NCI-H82 (cell line): ENCODE measurements at regions not wholly inside any gene's neighbourhood (a gene's known extent, or its start where the extent isn't known, plus 50 kb on each side); places are given as distances from the start of the nearest gene placed in this dataset.
"Not testable (repeated sequence)": the region's sequence is repeated elsewhere in the genome, so short reads cannot be mapped to it uniquely, and the experiment has no call there.

Source experiments
- DNase-seq: peaks from one replicate; lab custom pipeline; 2025; lab: John Stamatoyannopoulos, UW

GRCh38 chr17:445839-446238 is 93.2 kb upstream of the RPH3AL start, which contains the start of gene RFLNB:
RFLNB (minus strand) TSS chr17:445939.
- DNase-seq, result not testable (repeated sequence)

DNA sequence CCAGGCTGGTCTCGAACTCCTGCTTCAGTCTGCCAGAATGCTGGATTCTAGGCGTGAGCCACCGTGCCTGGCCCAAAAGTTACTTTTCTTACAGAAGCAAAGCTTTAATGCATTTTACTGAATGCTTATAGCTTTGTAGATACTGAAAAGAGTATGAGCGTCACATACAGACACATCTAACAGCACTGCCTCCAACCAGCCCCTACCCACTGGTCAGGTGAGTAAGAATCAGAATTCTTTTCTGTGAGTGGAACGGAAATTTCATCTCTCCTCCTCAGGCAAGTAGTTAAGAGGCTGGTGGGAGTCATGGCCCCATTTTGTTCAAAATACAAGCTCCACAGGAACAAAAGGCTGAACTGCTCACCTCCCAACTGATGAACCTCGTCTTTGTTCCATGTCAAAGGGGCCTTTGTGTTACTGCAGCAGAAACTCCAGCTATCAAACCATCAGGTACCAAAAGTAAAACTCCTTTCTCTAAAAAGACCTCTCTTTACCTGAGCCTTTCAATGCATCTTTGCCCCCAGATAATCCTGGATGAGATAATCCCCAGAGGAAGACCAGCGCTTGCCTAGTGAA is 92.4 kb upstream of the RPH3AL start:
- DNase-seq, result peak; percentile 46

DNA sequence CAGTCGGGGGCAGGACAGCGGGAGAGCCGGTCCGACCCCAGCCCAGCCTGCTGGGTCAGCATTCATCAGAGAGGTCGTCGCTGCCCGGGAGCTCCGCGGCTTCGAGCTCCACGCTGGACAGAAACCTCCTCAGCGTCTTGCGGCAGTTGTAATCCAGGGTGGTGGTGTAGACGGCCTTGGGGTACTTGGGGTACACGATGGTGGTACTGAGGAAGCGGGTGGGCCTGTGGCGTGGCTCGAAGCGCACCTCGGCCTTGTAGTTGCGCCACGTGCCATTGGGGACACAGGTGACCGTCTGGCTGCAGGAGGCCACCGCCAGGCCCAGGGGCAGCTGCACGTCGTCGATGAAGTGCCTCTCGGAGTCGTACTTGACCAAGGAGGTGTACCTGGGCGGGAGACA is 90.5 kb upstream of the RPH3AL start:
- no peak for DNase-seq

GRCh38 chr17:441155-441950 is 88.7 kb upstream of the RPH3AL start:
- DNase-seq, result no peak

DNA sequence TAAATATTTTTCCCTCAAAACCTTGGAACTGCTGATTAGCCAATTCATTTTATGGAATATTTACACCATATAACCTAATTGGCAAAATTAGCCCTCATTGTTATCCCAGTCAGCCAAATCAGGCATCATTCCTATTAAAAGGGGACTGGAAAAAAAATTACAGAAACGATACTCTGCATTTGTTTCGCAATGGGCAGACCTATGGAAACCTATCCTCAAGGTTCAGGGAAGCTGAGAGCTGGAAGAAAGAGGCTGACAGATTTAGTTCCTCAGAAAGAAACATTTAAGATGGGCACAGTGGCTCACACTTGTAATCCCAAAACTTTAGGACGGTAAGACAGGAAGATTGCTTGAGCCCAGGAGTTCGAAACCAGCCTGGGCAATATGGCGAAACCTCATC is 85.6 kb upstream of the RPH3AL start:
- no peak for DNase-seq

- no peak for DNase-seq
Observed at GRCh38 chr17:437545-437944, 84.9 kb upstream of the RPH3AL start.

DNA sequence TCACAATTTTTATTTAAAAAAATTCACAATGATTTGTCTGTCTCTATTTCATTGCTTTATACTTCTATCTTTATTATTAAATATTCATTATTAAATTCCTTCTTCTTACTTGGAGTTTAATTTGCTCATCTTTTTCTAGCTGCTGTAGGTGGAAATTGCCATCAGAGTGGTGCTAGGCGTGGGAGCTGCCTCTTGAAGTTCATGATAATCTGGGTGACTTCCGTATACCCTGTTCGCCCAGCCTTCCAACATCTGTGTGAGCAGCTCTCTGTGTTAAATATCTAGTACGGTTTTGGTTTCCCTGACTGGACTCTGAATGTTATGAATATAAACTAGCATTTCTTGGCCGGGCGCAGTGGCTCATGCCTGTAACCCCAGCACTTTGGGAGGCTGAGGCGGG is 84.0 kb upstream of the RPH3AL start:
- no peak for DNase-seq

DNA sequence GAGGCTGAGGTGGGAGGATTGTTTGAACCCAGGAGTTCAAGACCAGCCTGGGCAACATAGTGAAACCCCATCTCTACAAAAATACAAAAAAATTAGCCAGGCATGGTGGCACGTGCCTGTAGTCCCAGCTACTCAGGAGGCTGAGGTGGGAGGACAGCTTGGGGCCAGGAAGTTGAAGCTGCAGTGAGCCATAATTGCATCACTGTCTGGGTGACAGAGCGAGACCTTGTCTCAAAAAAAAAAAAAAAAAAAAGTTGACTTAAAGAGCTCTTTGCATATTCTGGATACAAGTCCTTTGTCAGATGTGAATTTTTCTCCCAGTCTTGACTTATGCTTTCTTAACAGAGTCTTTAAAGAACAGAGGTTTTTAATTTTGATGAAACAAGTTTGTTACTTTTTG is 79.9 kb upstream of the RPH3AL start:
- DNase-seq, result not testable (repeated sequence)

DNA sequence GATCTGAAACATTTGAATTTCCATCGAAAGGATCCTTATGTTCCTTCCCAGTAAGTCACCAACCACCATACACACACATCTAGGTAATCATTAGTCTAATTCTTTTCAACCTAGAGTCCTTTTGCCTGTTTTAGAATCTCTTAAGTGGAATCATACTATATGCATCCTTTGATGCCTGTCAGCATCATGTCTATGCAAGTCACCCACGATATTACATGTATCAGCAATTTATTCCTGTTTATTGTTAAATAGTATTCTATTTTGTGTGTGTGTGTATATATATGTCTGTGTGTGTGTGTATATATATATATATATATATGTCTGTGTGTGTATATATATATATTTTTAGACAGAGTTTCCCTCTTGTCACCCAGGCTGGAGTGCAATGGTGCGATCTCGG is 78.9 kb upstream of the RPH3AL start:
- no peak for DNase-seq

GRCh38 chr17:429589-429988 is 77.0 kb upstream of the RPH3AL start:
- no peak for DNase-seq

GRCh38 chr17:428414-428813 is 75.8 kb upstream of the RPH3AL start:
- no peak for DNase-seq

DNA sequence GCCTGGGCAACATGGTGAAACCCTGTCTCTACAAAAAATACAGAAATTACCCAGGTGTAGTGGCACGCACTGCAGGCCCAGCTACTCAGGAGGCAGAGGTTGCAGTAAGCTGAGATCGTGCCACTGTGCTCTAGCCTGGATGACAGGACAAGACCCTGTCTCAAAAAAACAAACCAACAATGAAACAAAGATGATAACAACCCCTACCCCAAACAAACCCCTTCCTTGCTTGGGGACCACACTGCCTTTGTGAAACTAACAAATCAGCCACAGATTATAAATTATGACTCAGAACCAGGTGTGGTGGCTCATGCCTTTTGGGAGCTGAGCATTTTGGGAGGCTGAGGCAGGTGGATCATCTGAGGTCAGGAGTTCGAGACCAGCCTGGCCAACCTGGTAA is 75.3 kb upstream of the RPH3AL start:
- DNase-seq, result no peak

DNA sequence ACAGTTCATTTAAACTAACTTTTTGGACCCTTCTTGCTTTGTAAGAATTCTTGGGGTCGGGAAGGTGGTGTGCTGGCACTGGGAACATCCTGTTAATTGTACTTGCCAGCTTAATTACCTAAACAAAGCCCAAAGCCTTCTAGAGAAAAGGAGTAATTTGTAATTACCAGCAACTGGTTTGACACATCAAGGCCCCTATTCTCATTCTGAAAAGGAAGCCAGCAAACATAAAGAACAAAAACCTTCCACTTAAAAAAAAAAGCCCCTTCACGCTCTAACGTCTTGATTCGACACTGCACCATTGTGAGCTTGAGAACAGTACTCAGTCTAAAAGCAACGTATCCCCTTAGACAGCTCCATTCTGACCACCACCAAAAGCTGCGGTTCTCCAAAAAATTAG is 74.7 kb upstream of the RPH3AL start:
- DNase-seq, result no peak

GRCh38 chr17:422196-422930 is 69.8 kb upstream of the RPH3AL start:
- no peak for DNase-seq

GRCh38 chr17:420479-421175 is 68.0 kb upstream of the RPH3AL start:
- no peak for DNase-seq

- DNase-seq, result no peak
Observed at GRCh38 chr17:419073-419735, 66.6 kb upstream of the RPH3AL start.

DNA sequence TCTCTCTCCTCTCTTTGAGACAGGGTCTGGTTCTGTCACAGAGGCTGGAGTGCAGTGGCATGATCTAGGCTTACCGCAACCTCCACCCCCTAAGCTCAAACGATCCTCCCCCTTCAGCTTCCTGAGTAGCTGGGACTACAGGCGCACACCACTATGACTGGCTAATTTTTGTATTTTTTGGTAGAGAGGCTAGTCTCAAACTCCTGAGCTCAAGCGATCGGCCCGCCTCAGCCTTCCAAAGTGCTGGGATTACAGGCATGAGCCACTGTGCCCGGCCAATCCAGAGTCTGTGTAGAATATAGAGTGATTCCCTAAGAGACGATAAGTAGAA is 65.8 kb upstream of the RPH3AL start:
- no peak for DNase-seq

DNA sequence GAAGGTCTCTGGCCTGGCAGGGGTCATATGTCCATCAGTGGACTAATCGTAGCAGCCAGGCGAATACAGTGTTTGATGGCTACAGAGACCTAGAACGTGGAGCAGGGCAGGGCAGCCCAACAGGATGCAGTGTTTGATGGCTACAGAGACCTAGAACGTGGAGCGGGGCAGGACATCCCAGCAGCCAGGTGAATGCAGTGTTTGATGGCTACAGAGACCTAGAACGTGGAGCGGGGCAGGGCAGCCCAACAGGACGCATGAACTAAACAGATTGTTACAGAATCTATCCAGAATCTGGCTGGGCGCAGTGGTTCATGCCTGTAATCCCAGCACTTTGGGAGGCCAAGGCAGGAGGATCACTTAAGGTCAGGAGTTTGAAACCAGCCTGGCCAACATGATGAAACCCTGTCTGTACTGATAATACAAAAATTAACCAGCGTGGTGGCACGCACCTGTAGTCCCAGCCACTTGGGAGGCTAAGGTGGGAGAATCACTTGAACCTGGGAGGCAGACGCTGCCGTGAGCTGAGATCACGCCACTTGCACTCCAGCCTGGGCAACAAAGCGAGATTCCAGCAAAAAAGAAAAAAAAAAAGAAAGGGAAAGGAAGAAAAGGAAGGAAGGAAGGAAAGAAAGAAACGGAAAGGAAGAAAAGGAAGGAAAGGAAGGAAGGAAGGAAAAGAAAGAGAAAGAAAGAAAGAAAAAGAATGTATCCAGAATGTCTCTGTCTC is 65.2 kb upstream of the RPH3AL start:
- DNase-seq, result no peak

GRCh38 chr17:416293-417206 is 63.9 kb upstream of the RPH3AL start:
- no peak for DNase-seq

DNA sequence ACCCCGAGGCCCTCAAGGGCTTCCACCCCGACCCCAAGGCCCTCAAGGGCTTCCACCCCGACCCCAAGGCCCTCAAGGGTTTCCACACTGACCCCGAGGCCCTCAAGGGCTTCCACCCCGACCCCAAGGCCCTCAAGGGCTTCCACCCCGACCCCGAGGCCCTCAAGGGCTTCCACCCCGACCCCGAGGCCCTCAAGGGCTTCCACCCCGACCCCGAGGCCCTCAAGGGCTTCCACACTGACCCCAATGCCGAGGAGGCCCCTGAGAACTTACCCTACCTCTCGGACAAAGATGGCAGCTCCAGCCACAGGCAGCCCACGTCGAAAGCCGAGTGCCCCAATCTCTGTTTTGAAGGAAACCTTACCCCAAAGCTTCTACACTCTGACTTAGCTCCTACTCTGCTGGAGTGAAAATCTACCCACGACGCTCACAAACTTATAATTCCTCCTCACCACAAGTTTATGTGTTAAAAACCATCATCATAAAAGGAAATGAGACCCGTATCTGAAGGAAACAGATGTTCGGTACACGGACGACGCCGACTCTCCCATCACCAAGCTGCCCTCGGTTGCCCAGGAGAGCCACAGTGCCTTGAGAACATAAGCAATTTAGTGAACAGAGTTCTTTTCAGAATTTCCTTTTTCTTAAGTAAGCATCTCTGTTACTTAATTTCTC is 61.2 kb upstream of the RPH3AL start:
- no peak for DNase-seq
